GM21529 (cell line): ENCODE measurements at regions not wholly inside any gene's neighbourhood (a gene's known extent, or its start where the extent isn't known, plus 50 kb on each side); places are given as distances from the start of the nearest gene placed in this dataset.
"Not testable (repeated sequence)": the region's sequence is repeated elsewhere in the genome, so short reads cannot be mapped to it uniquely, and the experiment has no call there.

ENCODE experiments used
- ATAC-seq: cut with Tn5 transposase; IDR thresholded peaks from one replicate; pipeline ENCODE4 v1.9.1; 2021; ENCODE audit not compliant: unreplicated experiment

DNA sequence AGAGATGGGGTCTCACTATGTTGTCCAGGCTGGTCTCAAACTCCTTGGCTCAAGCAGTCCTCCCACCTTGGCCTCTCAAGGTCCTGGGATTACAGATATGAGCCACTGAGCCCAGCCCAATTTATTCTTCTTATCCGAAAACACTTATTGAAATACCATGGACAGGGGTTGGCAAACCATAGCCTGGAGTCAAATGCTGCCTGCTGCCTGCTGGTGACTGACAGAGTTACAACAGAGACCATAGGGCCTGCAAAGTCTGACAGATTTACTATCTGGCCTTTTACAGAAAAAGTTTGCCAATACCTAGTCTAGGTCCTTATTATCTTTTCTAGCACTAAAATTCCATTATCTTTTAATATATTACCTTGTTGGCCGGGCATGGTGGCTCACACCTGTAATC is 87.1 kb upstream of the ZNF281 start:
- no peak for ATAC-seq

DNA sequence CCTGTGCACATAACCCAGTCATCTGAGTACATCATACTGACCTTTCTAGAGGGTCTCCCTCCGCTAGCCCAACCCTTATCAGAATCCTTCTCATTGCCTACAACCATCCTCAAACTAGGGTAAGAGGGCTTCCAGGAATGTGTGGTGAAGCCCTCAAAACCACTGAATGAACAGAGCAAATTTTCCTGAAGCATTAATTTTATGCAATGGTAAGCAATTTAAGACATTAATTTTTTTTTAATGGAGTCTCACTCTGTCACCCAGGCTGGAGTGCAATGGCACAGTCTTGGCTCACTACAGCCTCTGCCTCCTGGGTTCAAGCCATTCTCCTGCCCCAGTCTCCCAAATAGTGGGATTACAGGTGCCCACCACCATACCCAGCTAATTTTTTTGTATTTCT is 86.1 kb upstream of the ZNF281 start:
- ATAC-seq, result no peak

DNA sequence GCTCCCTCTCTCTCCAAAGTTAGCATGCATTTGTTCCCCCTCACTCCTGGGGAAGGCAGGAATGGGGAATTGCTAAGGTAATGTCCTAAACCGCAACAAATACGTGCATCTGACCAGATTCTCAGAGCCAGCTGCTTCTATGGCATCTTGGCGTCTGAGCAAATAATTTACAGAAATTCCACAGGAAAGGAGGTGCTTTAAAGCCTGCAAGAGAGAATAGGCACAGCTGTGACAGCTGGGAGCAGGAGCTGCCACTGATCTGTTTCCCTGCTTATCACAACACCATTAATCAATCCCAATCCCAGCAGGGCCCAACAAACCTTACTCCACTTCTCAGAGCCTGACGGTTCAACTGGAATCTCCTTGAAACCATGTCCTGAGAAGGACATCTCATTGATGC is 83.5 kb upstream of the ZNF281 start:
- no peak for ATAC-seq

DNA sequence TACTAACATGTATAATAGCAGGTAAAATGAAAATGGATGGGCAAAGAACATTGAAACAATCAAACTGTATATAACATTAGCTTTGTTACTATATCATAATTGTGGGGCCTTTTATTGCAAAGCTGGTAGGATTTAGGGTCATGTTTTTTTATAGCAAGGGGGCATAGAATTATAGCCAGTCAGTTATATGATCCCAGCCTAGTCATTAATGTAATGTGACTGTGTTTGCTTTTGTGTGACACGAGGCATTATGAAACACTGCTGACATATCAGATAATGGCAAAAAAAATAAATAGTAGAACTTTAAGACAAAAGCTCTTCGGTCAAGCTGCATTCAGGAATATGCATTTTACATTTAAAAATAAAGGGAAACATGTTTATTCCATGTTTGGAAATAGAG is 81.3 kb upstream of the ZNF281 start:
- ATAC-seq, result no peak

DNA sequence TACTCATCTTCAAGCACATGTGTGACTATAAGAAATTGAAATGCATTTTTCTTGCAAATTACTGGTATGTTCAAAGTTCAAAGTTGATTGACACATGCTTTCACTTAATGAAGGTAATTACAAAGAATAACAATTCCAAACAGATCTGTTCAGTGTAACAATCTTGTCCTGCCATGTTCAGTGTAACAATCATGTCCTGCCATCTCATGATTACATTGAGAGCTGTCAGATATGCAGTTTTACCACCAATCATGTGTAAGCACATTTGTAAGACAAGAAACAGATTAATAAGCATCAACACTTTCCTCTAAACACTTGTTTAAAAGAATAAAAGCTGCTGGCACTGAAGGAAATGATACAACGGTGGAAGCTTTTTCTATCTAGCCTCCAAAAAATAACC is 80.3 kb upstream of the ZNF281 start:
- no peak for ATAC-seq

DNA sequence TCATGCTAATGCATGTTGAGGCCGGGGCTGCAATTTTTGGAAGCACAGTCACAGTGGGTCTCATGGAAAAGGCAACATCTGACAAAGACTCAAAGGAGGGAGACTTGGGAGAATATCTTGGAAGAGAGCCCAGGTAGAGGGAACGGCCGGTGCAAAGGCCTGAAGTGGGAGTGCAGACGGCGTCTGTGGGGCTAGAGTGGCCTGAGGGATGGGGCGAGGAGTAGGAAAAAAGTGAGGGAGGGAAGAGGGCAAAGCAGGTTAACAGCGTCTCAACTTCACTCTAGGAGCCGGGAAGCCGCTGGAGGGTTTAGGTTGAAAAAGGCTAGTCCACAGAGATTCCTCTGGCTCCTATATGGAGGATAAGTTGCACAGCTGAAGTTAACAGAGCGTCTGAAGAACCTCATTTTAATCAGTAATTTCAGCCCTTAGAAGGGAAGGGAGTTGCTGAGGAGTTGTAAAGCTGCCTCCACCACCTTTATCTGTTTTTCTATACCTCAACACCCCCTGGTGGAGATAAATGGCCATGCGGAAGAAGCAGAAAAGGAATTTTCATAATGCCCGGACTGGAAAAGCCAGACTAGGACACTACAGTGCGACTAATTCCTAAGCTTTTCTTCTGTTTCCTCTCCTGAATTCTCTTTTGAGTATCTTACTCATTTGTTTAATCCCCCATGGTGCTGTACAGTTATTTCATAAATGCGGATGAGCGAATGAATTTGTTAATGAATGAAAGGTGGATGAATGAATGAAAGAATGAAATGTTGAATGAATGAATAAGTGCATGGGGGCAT is 78.7 kb upstream of the ZNF281 start:
- ATAC-seq, result peak; percentile 80

DNA sequence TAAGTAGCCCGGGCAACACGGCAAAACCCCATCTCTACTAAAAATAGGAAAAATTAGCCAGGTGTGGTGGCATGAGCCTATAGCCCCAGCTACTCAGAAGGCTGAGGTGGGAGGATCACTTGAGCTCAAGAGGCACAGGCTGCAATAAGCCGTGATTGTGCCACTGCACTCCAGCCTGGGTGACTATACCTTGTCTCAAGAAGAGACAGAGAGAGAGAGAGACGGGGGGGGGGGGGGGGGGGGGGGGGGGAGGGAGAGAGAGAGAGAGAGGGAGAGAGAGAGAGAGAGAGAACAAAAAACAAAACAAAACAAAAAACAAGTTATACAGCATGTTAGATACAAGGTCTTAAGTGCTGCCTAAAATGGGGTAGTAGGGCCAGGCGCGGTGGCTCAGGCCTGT is 77.8 kb upstream of the ZNF281 start:
- no peak for ATAC-seq

DNA sequence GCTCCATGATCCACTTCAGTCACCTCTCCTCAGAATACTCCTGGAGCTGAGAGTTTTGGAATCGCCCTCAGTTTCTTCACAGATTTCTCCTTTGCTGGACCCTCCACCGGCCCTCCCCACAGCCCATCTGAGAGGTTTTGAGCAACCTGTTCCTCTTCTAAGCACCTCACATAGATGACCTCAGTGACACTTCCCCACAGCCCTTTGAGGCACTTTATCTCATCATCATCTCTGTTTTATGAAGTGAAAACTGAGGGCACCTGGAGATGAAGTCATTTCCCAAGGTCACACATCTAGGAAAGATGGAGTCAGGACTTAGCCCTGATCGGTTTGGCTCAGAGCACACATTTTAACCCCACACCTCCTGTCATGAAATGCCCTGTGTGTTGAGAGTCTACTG is 76.8 kb upstream of the ZNF281 start:
- ATAC-seq, result no peak

DNA sequence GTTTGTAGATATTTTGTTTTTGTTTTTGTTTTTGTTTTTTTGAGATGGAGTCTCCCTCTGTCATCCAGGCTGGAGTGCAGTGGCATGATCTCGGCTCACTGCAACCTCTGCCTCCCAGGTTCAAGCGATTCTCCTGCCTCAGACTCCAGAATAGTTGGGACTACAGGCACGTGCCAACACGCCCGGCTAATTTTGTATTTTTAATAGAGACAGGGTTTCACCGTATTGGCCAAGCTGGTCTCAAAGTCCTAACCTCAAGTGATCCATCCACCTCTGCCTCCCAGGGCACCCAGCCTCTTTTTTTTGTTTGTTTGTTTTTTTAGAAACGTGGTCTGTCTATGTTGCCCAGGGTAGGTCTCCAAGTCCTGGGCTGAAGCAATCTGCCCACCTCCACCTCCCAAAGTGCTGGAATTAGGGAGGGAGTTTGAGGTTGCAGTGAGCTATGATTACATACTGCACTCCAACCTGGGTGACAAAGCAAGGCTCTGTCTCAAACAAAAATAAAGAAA is 74.7 kb upstream of the ZNF281 start:
- not testable (repeated sequence) for ATAC-seq

DNA sequence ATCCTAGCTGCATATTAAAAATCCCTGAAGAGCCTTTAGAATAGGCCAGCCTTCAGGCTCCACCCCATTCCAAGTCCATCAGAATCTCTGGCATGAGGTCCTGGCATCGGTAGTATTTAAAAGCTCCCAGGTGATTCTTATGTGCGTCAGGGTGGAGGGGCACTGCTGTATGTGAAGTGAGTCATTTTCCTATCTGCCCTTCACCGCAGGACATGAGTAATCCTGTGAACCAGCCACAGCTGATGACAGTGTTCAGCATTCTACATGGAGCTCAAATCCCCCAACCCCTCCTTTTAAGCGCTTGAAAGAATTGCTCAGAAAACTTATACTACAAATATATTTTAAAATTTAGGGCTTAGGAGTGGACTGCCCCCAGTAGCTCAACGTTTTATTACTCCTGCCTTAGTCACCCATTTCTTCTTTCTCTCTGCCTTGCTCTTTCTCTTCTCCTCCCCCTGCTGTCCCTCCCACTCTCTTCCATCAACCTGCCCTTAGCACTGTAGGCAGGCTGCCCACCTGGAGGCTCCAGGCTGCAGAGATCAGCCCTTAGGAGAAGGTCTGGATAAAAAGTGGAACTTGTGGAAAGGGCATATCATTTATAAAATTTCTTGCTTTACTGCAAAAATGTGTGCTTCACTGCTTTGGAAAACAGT is 73.8 kb upstream of the ZNF281 start:
- ATAC-seq, result peak; percentile 100

DNA sequence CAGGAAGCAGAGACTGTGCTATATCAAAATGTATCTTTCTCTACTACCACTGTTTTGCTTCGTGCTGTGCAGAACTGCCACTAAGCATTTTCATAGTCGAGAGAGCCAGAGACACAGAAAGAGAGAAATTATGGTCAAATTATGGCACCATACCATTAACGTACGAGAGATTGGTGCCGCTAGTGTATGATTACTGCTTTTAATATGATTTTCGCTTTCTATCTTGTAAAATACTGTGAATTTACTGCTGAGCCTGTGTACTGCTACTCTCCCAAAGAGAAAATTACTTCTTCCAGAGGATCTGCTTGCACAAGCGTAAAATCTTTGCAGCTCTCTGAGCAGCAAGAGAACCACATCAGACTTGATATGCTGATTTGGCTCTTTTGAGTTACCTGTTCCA is 71.1 kb upstream of the ZNF281 start:
- no peak for ATAC-seq

DNA sequence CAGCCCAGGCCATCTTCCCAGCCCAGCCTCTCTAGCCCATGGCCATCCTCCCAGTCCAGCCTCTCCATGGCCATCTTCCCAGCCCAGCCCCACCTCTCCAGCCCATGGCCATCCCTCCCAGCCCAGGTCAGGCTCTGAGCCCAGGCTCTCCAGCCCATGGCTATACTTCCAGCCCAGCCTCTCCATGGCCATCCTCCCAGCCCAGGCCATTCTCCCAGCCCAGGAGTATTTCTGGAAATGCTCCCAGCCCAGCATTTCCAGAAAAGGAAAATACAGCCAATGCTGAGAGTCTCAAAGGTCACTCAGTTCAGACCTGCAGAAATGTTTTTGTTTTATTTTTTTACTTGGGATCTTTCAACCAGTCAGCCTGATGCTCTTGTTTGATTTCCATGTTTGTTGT is 70.0 kb upstream of the ZNF281 start:
- ATAC-seq, result no peak

DNA sequence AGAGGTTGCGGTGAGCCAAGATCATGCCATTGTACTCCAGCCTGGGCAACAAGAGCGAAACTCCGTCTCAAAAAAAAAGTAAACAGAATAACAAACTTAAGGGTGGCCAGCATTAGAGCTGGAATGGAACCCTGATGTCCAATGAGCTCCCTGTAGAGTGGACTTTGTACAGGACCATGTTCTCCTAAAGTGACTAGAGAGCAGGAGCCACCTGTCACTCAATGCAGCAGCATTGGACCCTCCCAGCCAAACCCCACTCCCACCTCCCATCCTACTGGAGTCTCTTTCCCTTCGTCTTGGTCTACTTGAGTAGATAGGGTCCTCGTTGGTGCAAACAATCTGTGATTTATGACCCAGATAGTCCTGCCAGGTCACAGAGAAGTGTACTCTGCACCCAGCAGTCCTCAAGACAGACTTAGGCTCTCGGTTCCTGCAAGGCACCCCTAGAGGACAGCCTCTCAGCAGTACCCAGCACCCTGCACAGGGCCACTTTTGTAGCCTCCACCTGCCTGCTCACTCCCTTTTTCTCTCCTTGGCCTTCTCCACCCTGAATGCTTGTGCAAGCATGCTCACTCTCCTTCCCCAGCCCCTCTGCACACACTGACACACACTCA is 69.2 kb upstream of the ZNF281 start:
- ATAC-seq, result no peak

DNA sequence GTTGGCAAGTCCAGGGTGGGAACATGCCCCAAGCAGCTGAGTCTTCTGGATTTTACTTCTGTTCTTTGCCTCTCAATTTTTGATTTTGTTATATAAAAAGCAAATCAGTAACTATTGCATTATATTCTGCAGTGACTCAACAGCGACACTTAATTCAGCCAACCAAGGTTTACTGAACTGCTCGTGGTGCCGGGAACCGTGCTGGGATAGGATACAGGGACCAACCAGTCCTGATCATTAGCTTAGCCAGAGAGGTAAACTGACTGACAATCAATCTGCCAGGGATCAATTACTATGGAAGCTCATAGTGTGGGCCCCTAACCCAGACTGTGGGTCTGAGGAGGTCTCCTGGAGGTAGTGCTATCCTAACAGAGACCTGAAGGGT is 68.4 kb upstream of the ZNF281 start:
- no peak for ATAC-seq

DNA sequence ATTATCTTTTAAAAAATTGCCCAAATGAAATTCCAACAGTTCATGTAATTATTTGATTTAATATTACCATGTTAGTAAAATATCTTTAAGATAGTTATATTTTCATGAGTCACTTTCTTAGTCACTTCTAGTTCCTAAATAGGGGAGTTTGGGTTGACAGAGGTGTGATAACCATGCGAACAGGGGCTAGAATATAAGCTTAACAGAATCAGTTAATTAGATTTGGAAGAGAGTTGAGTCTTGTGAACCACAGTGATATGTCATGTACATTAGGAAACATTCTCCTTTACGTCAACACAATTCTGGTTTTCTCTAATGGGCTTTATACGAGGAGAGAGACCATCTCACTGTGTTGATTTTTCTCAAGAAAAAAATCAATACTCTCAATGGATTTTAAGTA is 64.8 kb upstream of the ZNF281 start:
- no peak for ATAC-seq

DNA sequence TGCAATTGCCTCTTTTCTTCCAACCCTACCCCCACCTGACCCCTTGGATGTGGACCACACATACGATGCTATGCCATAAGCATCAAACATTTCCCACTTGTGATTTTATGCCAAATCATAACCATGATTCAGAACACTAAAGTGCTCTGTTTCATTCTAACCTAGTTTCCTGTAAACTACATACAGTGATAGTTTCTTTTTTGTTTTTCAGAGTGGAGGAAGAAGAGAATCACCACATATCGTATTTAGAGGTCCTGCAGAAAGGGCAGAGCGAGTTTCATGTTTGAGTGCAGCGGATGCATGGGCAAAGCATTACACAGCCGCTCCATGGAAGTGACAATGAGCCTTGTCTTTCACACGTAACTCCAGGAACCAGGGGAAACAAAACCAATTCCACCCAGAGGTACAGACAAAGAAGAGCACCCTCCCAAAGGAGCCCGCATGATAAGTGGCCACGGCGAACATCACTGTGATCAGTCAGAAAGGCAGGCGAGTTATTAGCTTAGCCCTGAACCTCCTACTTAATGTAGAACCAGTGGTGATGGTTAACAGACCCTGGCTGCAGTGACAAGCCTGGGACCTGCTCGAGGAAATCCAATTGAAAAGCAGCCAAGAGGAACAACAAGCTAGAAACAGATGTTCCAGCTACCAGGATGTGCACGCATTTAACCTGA is 64.0 kb upstream of the ZNF281 start:
- ATAC-seq, result peak; percentile 87

DNA sequence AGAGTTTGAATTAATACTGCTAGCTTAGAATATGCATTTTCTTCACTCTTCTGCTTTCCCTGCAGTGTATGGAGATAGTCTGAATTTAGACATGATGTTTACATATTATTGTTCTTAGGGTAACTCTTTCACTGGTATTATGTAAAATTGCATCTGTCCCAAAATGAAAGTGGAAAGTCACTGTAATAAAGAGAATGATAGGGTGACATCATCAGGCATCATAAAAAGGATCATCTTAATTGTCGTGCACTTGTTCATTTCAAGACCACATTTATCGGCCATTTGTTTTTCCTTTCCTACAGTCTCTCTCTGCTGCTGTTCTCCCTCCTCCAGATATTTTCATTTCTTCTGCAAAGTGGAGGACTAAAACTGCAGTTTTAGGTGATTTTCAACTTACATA is 61.9 kb upstream of the ZNF281 start:
- no peak for ATAC-seq

DNA sequence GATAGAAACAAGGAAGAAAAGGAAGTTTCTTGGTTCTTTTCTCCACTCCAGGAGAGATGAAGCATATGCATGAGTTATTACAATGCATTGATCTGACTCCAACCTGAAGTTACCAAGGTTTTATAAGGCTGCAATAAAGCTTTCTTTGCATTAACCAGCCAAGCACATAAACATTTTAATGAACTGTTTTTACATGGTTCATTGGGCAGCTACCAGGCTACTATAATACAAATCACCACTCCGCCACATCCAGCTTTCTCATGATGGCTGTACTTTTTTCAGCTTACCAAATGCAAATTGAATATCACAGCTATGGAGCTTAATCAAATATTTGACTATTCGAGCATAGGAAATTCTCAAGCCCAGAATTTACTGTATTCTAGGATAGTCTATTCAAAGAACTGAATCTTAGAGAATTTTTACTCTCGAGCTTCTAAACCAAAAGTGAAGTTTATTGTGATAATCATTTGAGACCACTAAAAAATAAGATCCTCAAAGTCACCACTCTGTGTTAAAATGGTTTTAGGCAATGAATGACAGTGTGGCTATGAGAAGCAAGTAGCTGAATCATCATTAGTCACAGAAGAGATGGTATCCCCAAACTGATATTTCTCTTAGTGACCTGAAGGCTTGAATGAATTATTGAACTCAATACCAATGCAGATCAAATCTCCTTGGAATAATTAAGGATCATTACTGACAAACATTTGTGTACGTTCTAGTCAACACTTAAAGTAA is 58.6 kb upstream of the ZNF281 start:
- ATAC-seq, result no peak

DNA sequence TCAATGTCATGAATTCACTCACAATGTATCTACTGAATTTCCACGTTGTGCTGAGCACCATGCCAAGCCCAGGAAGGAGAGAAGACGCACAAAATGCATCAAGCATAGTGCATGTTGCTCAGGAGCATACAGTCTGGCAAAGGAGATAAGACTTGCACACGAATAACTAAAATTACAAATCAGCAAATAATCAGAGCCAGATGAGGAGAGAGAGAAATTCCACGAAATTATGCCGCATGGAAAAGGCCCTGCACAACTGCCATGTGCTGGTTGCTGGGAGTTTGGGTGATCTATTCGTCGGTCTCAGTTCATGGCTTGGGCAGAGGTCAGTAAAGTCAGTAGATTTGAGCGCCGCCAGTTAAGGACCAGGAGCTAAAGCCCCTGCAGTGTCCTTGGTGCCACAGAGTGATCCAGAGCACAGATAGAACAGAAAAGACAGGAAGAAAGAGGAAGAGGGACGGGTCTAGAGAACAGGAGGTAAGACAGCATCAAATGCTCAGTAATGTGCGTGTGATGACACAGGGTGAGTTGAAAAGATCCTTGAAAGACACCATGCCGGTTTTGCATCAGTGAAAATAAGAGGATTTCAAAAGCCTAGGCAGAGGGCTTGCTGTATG is 55.1 kb upstream of the ZNF281 start:
- ATAC-seq, result no peak
